Mesothelial cell of epicardium (in vitro differentiated cells): ENCODE measurements at regions not wholly inside any gene's neighbourhood (a gene's known extent, or its start where the extent isn't known, plus 50 kb on each side); places are given as distances from the start of the nearest gene placed in this dataset.

Source experiments
- DNase-seq, 2 experiments: peaks; one replicate each; pipeline ENCODE4 v3.0.0; 2021; ENCODE audit warnings: low spot score in 2 of 2; ENCODE audit not compliant: unreplicated experiment in 2 of 2
- H3K27ac Mint-ChIP-seq: 2 replicates; pipeline ENCODE4 v1.8.0; 2021; ENCODE audit warnings: mixed read lengths
- H3K27me3 Mint-ChIP-seq: 2 replicates; pipeline ENCODE4 v1.8.0; 2021; ENCODE audit warnings: low read depth, mixed read lengths
- H3K36me3 Mint-ChIP-seq: 2 replicates; pipeline ENCODE4 v1.8.0; 2021; ENCODE audit warnings: mixed read lengths
- H3K4me1 Mint-ChIP-seq: 2 replicates; pipeline ENCODE4 v1.8.0; 2021; ENCODE audit warnings: mixed read lengths
- H3K4me3 Mint-ChIP-seq: 2 replicates; pipeline ENCODE4 v1.8.0; 2021; ENCODE audit warnings: mild to moderate bottlenecking, moderate library complexity, mixed read lengths
- H3K9me3 Mint-ChIP-seq: 2 replicates; pipeline ENCODE4 v1.8.0; 2021; ENCODE audit warnings: mixed read lengths
- TF ChIP-seq, protein P1 (sequence below): fragments of 200-600 bp; sonication (generic); IDR thresholded peaks from one replicate; pipeline ENCODE4 v1.5.0; 2021; ENCODE audit warnings: antibody characterized with exemption; ENCODE audit not compliant: unreplicated experiment

DNA sequence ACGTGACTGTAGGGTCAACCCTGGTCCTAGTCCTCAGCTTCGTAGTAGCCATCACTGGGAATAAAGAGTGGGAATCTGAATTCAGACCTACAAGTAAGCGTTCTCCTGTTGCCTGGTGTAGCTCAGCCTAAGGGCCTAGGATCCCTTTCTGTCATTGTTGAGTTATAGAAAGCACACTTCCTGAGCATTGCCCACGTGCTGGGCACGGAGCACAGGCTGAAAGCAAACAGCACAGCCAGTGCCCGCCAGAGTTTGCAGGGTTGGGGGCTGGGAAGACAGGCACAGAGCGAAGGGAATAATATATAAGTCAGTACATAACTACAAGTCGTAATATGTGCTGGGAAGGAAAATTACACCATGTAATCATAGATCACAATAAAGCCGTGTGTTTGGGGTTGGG lies 166.3 kb downstream of the TBXT start:
- TF ChIP-seq, protein P1, sequence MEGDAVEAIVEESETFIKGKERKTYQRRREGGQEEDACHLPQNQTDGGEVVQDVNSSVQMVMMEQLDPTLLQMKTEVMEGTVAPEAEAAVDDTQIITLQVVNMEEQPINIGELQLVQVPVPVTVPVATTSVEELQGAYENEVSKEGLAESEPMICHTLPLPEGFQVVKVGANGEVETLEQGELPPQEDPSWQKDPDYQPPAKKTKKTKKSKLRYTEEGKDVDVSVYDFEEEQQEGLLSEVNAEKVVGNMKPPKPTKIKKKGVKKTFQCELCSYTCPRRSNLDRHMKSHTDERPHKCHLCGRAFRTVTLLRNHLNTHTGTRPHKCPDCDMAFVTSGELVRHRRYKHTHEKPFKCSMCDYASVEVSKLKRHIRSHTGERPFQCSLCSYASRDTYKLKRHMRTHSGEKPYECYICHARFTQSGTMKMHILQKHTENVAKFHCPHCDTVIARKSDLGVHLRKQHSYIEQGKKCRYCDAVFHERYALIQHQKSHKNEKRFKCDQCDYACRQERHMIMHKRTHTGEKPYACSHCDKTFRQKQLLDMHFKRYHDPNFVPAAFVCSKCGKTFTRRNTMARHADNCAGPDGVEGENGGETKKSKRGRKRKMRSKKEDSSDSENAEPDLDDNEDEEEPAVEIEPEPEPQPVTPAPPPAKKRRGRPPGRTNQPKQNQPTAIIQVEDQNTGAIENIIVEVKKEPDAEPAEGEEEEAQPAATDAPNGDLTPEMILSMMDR, result no peak
- Mint-ChIP-seq H3K4me1 (peaks cover 20% of the 10 kb centered on the region), H3K27ac (no peak overlapping the region), H3K4me3 (no peak overlapping the region), H3K9me3 (peaks cover 7% of the 10 kb centered on the region), H3K36me3 (no peaks in the 10 kb centered on the region), H3K27me3 (peaks cover 52% of the 10 kb centered on the region)
- DNase-seq, result no peak

DNA sequence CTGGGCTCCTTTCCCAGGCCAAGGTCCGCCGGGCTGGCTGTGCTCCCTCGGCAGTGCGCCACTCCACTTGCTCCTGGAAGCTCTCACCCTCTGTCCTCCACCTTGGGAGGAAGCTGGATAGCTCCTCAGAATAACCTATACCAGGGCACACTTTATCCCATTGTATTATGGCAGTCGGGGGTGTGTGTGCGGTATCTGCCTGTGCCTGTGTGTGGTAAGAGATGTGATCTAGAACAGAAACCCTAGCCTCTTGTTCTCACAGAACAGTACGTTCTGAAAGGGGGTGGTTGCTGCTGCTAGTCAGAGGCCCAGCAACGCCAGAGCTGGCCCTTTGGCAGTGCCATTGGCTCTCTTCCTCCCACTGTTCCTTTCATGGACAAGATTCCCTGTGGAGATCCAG lies 168.4 kb downstream of the TBXT start:
- Mint-ChIP-seq H3K27me3 (peaks cover 69% of the 10 kb centered on the region), H3K9me3 (peaks cover 7% of the 10 kb centered on the region), H3K36me3 (no peaks in the 10 kb centered on the region), H3K4me1 (peaks cover 11% of the 10 kb centered on the region), H3K4me3 (no peak overlapping the region), H3K27ac (no peak overlapping the region)
- TF ChIP-seq, protein P1, result no peak
- no peak for DNase-seq

DNA sequence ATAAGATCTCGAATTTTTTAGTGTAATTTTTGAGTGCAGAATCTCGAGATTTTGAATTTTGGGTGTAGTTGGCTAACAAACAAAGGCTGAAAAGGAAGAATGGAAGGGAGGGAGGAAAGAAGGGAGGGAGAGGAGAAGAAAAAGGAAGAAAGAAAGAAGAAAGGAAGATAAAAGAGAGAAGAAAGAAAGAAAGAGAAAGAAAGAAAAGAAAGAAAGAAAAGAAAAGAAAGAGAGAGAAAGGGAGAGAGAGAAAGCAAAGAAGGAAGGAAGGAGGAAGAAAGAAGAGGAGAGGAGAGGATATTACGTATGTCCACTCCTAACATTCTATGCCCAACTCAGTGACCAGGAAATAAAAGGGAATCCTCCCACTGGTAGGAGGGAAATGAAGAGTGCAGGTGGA lies 169.6 kb downstream of the TBXT start:
- TF ChIP-seq, protein P1, result no peak
- DNase-seq, result no peak
- Mint-ChIP-seq H3K27me3 (peaks cover 79% of the 10 kb centered on the region), H3K4me3 (no peak overlapping the region), H3K9me3 (no peaks in the 10 kb centered on the region), H3K36me3 (no peaks in the 10 kb centered on the region), H3K27ac (no peak overlapping the region), H3K4me1 (peaks cover 2% of the 10 kb centered on the region)

DNA sequence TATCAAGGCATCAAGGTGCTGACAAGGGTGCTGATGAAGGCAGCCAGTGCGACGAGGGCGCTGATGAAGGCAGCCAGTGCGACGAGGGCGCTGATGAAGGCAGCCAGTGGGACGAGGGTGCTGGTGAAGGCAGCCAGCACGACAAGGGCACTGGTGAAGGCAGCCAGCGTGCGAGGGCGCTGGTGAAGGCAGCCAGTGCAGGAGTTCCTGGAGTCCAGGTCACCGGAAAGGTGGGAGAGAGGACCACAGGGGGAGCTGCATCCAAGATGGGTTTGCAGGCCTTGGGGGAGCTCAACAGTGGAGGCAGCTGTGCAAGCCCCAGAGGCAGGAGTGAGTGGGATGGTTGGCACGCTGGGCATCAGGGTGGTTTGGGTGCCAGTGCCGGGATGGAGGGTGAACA lies 176.3 kb downstream of the TBXT start:
- peaks cover 97% of the 10 kb centered on the region for H3K27me3 Mint-ChIP-seq
- DNase-seq, result no peak
- TF ChIP-seq, protein P1, result no peak
- H3K27ac Mint-ChIP-seq, result no peak overlapping the region
- H3K9me3 Mint-ChIP-seq, result no peaks in the 10 kb centered on the region
- H3K4me1 Mint-ChIP-seq, result peaks cover 25% of the 10 kb centered on the region
- no peak overlapping the region for H3K4me3 Mint-ChIP-seq
- H3K36me3 Mint-ChIP-seq, result no peaks in the 10 kb centered on the region

DNA sequence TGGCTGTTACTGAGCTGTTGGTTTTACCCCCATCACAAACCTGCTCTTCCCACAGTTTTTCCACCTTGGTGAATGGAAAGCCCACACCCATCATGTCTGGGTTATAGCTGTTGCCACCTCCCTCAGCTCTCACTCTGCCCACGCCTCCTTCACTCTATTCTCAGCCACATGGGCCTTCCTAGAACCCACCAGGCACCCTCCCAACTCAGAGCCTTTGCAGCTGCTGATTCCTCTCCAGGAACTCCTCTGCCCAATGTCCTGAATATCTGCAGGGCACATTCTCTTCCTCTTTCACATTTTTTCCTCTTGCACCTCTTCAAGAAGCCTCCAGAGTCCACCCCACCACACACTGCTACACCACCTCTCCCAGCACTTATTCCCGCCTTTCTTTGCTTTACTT lies 177.4 kb downstream of the TBXT start:
- TF ChIP-seq, protein P1, result no peak
- Mint-ChIP-seq H3K27ac (no peak overlapping the region), H3K4me3 (no peak overlapping the region), H3K27me3 (peaks cover 99% of the 10 kb centered on the region), H3K9me3 (no peaks in the 10 kb centered on the region), H3K36me3 (no peaks in the 10 kb centered on the region), H3K4me1 (peaks cover 25% of the 10 kb centered on the region)
- DNase-seq, result no peak
